GM21360 (cell line): ENCODE measurements at regions not wholly inside any gene's neighbourhood (a gene's known extent, or its start where the extent isn't known, plus 50 kb on each side); places are given as distances from the start of the nearest gene placed in this dataset.
A peak's percentile ranks its signal among the peaks of the same experiment; 100 is the strongest.

Source experiments
- ATAC-seq: cut with Tn5 transposase; IDR thresholded peaks from one replicate; pipeline ENCODE4 v1.9.1; 2021; ENCODE audit warnings: mild to moderate bottlenecking, moderate library complexity; ENCODE audit not compliant: unreplicated experiment

GRCh38 chr9:2559192-2560152 is 62.1 kb upstream of the VLDLR start:
- ATAC-seq = no peak

GRCh38 chr9:2560180-2560579 is 61.4 kb upstream of the VLDLR start:
- ATAC-seq = no peak

- no peak for ATAC-seq
Observed at GRCh38 chr9:2565676-2566340, 55.8 kb upstream of the VLDLR start.

GRCh38 chr9:2567922-2568321 is 53.7 kb upstream of the VLDLR start:
- ATAC-seq = no peak

- no peak for ATAC-seq
Observed at GRCh38 chr9:2568689-2569088, 52.9 kb upstream of the VLDLR start.

- peak; percentile 82 for ATAC-seq
Observed at GRCh38 chr9:2570615-2571479, 50.7 kb upstream of the VLDLR start.
